Cardiac septum (tissue), 1 donor: ENCODE measurements at regions not wholly inside any gene's neighbourhood (a gene's known extent, or its start where the extent isn't known, plus 50 kb on each side); places are given as distances from the start of the nearest gene placed in this dataset.

Experiments
- DNase-seq: peaks from one replicate; pipeline ENCODE4 v3.0.0-alpha.2; 2020; ENCODE audit warnings: low spot score
- intact Hi-C: fragments of 100-400 bp; cut with DNase I; formaldehyde crosslinking; loops from one replicate; pipeline ENCODE4 v1.14.0; 2022
- donor health status: DM: no; HTN: no; CAD: no.

GRCh38 chr2:30396436-30397232 lies 50.4 kb upstream of the LCLAT1 start:
- intact Hi-C loops = no loop called here
- DNase-seq = no peak
